Fibroblast of lung (primary cell): ENCODE measurements at regions not wholly inside any gene's neighbourhood (a gene's known extent, or its start where the extent isn't known, plus 50 kb on each side); places are given as distances from the start of the nearest gene placed in this dataset.

Experiments
- CTCF ChIP-seq, 2 donors: IDR thresholded peaks in 1 of 2; conservative IDR thresholded peaks in 1 of 2; 1 replicate in 1 of 2; 2 replicates in 1 of 2; pipeline ENCODE4 v1.5.1; 2011 to 2012; ENCODE audit warnings: low read length in 2 of 2, control low read depth in 1 of 2, inconsistent platforms in 1 of 2, low read depth in 1 of 2, mild to moderate bottlenecking in 1 of 2
- EZH2 ChIP-seq: IDR thresholded peaks from 2 replicates; pipeline ENCODE4 v1.5.1; 2012; ENCODE audit warnings: low read length, control low read depth, mild to moderate bottlenecking; ENCODE audit errors: missing control alignments

GRCh38 chr20:24815196-24815815 lies 133.8 kb upstream of the CST7 start:
- TF ChIP-seq CTCF (conservative IDR thresholded peaks at IDR 0.05 in 1 of 2, IDR thresholded peaks at IDR 0.05 in 1 of 2; ENCODE audit: low read depth in 1 of 2, low read length in 2 of 2) (no peak), EZH2 (no peak)
